MM.1S (cell line): ENCODE measurements at regions not wholly inside any gene's neighbourhood (a gene's known extent, or its start where the extent isn't known, plus 50 kb on each side); places are given as distances from the start of the nearest gene placed in this dataset.

Experiments
- CTCF ChIP-seq: fragments of 300-600 bp; sonication (generic); IDR thresholded peaks from 2 replicates; pipeline ENCODE4 v1.5.1; 2016; ENCODE audit warnings: antibody characterized with exemption, low read length, mixed read lengths
- EZH2 ChIP-seq: fragments of 300-600 bp; sonication (generic); optimal IDR thresholded peaks from 2 replicates; pipeline ENCODE3; 2017; ENCODE audit warnings: low read depth, mild to moderate bottlenecking, antibody characterized with exemption, low read length, mixed read lengths

GRCh38 chr13:105936816-105937215, 598.6 kb downstream of the EFNB2 start:
- no peak for TF ChIP-seq CTCF
- no peak for TF ChIP-seq EZH2
